Lower leg skin (tissue), 4 donors: ENCODE measurements at regions not wholly inside any gene's neighbourhood (a gene's known extent, or its start where the extent isn't known, plus 50 kb on each side); places are given as distances from the start of the nearest gene placed in this dataset.

Experiments
- DNase-seq, 2 donors: peaks; one replicate each; pipeline ENCODE4 v3.0.0-alpha.2; 2019; ENCODE audit warnings: low spot score in 2 of 2
- H3K4me3 ChIP-seq: fragments of 200-600 bp; sonication (generic); 2 replicates; pipeline ENCODE4 v1.5.1; 2017; ENCODE audit warnings: mild to moderate bottlenecking, low read depth; ENCODE audit not compliant: poor library complexity, severe bottlenecking
- POLR2A ChIP-seq, 2 donors: fragments of 450-650 bp; IDR thresholded peaks; one replicate each; pipeline ENCODE4 v1.6.1; 2016 to 2017; ENCODE audit warnings: antibody characterized with exemption in 2 of 2, mild to moderate bottlenecking in 1 of 2, moderate library complexity in 1 of 2
- WGBS, 2 donors: methylation state at CpG; one replicate each; pipeline ENCODE4 v1.1.5; 2018; 5-methylcytosine and 5-hydroxymethylcytosine counted together
- intact Hi-C: fragments of 100-400 bp; cut with DNase I; formaldehyde crosslinking; loops from one replicate; pipeline ENCODE4 v1.15.0; 2023; ENCODE audit warnings: low total_unique reads
- TF ChIP-seq, protein P1 (sequence below), 3 donors: fragments of 450-650 bp; IDR thresholded peaks; one replicate each; pipeline ENCODE4 v1.5.1; 2016; ENCODE audit warnings: antibody characterized with exemption in 3 of 3, mild to moderate bottlenecking in 3 of 3, moderate library complexity in 2 of 3

GRCh38 chr2:22481486-22482259 lies 903.3 kb upstream of the KLHL29 start:
- intact Hi-C loops: no loop called here
- TF ChIP-seq, protein P1, sequence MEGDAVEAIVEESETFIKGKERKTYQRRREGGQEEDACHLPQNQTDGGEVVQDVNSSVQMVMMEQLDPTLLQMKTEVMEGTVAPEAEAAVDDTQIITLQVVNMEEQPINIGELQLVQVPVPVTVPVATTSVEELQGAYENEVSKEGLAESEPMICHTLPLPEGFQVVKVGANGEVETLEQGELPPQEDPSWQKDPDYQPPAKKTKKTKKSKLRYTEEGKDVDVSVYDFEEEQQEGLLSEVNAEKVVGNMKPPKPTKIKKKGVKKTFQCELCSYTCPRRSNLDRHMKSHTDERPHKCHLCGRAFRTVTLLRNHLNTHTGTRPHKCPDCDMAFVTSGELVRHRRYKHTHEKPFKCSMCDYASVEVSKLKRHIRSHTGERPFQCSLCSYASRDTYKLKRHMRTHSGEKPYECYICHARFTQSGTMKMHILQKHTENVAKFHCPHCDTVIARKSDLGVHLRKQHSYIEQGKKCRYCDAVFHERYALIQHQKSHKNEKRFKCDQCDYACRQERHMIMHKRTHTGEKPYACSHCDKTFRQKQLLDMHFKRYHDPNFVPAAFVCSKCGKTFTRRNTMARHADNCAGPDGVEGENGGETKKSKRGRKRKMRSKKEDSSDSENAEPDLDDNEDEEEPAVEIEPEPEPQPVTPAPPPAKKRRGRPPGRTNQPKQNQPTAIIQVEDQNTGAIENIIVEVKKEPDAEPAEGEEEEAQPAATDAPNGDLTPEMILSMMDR (IDR thresholded peaks at IDR 0.05): no peak
- TF ChIP-seq POLR2A (IDR thresholded peaks at IDR 0.05): no peak
- 49 to 58% methylated on average over 6 of the region's 6 CpGs for WGBS, 2 donors
- H3K4me3 ChIP-seq: no peak overlapping the region
- peak in 1 of 2 donors; percentile 40 for DNase-seq

DNA sequence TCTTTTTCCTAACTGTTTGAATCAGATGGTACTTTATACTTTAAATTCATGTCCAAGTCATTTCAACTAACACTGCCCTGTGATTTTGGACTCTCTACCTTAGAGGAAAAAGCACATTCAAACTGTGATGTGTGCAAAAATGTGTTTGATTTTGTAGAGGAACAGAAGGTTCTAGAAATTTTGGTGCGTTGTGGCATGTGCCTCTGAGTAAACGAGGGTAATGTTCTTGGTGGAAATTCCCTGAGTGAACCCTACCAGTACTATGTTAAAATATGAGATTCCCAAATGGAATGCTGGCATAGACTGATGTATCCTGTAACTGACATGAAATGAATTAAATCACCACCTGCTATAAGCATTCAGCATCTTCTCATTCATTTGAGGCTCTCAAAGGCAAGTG lies 901.9 kb upstream of the KLHL29 start:
- intact Hi-C loops: no loop called here
- DNase-seq: no peak
- TF ChIP-seq POLR2A (IDR thresholded peaks at IDR 0.05): no peak
- TF ChIP-seq, protein P1 (IDR thresholded peaks at IDR 0.05): no peak
- H3K4me3 ChIP-seq: no peak overlapping the region
- WGBS, 2 donors: 63 to 67% methylated on average over 2 of the region's 2 CpGs

- 63% methylated on average over 2 of the region's 2 CpGs for WGBS, 2 donors
- TF ChIP-seq, protein P1 (IDR thresholded peaks at IDR 0.05): no peak
- TF ChIP-seq POLR2A (IDR thresholded peaks at IDR 0.05): no peak
- intact Hi-C loops: no loop called here
- no peak for DNase-seq
- no peak overlapping the region for H3K4me3 ChIP-seq
Measured at GRCh38 chr2:22485486-22485885, 899.5 kb upstream of the KLHL29 start.

- TF ChIP-seq, protein P1 (IDR thresholded peaks at IDR 0.05): no peak
- no peak for TF ChIP-seq POLR2A (IDR thresholded peaks at IDR 0.05)
- no peak overlapping the region for H3K4me3 ChIP-seq
- WGBS, 2 donors: 53 to 69% methylated on average over 4 of the region's 4 CpGs
- no peak for DNase-seq
- intact Hi-C loops: no loop called here
Measured at GRCh38 chr2:22486343-22486742, 898.6 kb upstream of the KLHL29 start.

GRCh38 chr2:22487036-22487435 lies 897.9 kb upstream of the KLHL29 start:
- no peak for DNase-seq
- TF ChIP-seq, protein P1 (IDR thresholded peaks at IDR 0.05): no peak
- TF ChIP-seq POLR2A (IDR thresholded peaks at IDR 0.05): no peak
- WGBS, 2 donors: 89 to 98% methylated on average over 2 of the region's 2 CpGs
- H3K4me3 ChIP-seq: no peak overlapping the region
- intact Hi-C loops: no loop called here

DNA sequence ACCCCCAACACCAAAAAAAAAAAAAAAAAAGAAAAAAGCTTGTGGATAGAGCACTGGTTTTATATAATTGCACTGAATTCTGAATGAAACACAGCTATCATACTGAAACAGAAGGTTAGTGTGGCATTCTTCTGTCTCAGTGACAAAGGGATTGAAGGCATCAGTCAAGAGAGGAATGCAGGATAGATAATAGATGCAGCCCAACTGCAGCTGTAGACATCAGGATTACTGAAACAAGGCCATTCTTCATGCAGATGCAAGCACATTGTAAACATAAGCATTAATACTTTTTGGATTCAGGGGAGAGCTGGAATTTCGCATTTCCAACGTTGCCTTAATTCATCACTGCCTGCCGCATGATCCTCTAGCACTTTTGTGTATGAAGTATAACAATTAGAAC lies 897.4 kb upstream of the KLHL29 start:
- intact Hi-C loops: no loop called here
- no peak overlapping the region for H3K4me3 ChIP-seq
- DNase-seq: no peak
- TF ChIP-seq POLR2A (IDR thresholded peaks at IDR 0.05): no peak
- TF ChIP-seq, protein P1 (IDR thresholded peaks at IDR 0.05): no peak
- 81 to 85% methylated on average over 3 of the region's 3 CpGs for WGBS, 2 donors
